Progenitor cell of endocrine pancreas (in vitro differentiated cells): ENCODE measurements at regions not wholly inside any gene's neighbourhood (a gene's known extent, or its start where the extent isn't known, plus 50 kb on each side); places are given as distances from the start of the nearest gene placed in this dataset.

Source experiments
- DNase-seq: peaks from one replicate; pipeline ENCODE4 v3.0.0; 2021; ENCODE audit warnings: low spot score; ENCODE audit not compliant: unreplicated experiment
- H3K27ac Mint-ChIP-seq: 2 replicates; pipeline ENCODE4 v1.8.0; 2021; ENCODE audit warnings: mild to moderate bottlenecking, moderate library complexity, mixed read lengths
- H3K27me3 Mint-ChIP-seq: 2 replicates; pipeline ENCODE4 v1.8.0; 2021; ENCODE audit warnings: mixed read lengths
- H3K36me3 Mint-ChIP-seq: 2 replicates; pipeline ENCODE4 v1.8.0; 2022; ENCODE audit warnings: mixed read lengths; ENCODE audit not compliant: insufficient read depth
- H3K4me1 Mint-ChIP-seq: 2 replicates; pipeline ENCODE4 v1.8.0; 2021; ENCODE audit warnings: low read depth, mixed read lengths
- H3K4me3 Mint-ChIP-seq: 2 replicates; pipeline ENCODE4 v1.8.0; 2021; ENCODE audit warnings: low read depth, mild to moderate bottlenecking, moderate library complexity, mixed read lengths
- H3K9me3 Mint-ChIP-seq: 2 replicates; pipeline ENCODE4 v1.8.0; 2021; ENCODE audit warnings: low read depth, mixed read lengths
- TF ChIP-seq, protein P1 (sequence below): fragments of 200-600 bp; sonication (generic); IDR thresholded peaks from one replicate; pipeline ENCODE4 v1.5.0; 2021; ENCODE audit warnings: antibody characterized with exemption, mild to moderate bottlenecking; ENCODE audit not compliant: unreplicated experiment

DNA sequence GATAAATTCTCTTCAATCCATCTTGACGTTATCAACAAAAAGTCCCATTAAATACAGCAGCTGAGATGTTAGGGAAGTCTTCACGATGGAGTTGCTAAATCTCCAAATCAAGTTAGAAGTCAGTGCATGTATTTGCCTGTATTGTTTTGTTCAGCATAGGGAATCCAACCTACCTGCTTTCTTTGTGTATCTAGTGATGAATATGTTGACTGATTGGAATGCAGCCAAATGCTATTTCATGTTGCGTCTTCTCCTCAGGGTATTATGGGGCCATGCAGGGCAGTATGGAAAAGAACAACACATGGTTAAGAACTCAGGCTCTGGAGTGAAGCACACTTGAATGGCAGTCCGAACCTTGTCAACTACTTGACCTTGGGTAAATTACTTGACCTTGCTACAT is 529.5 kb upstream of the ZNF462 start:
- Mint-ChIP-seq H3K27ac (no peak overlapping the region), H3K4me1 (no peaks in the 10 kb centered on the region), H3K4me3 (no peak overlapping the region), H3K36me3 (no peaks in the 10 kb centered on the region), H3K9me3 (no peaks in the 10 kb centered on the region), H3K27me3 (no peaks in the 10 kb centered on the region)
- no peak for DNase-seq
- TF ChIP-seq, protein P1, sequence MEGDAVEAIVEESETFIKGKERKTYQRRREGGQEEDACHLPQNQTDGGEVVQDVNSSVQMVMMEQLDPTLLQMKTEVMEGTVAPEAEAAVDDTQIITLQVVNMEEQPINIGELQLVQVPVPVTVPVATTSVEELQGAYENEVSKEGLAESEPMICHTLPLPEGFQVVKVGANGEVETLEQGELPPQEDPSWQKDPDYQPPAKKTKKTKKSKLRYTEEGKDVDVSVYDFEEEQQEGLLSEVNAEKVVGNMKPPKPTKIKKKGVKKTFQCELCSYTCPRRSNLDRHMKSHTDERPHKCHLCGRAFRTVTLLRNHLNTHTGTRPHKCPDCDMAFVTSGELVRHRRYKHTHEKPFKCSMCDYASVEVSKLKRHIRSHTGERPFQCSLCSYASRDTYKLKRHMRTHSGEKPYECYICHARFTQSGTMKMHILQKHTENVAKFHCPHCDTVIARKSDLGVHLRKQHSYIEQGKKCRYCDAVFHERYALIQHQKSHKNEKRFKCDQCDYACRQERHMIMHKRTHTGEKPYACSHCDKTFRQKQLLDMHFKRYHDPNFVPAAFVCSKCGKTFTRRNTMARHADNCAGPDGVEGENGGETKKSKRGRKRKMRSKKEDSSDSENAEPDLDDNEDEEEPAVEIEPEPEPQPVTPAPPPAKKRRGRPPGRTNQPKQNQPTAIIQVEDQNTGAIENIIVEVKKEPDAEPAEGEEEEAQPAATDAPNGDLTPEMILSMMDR: no peak

DNA sequence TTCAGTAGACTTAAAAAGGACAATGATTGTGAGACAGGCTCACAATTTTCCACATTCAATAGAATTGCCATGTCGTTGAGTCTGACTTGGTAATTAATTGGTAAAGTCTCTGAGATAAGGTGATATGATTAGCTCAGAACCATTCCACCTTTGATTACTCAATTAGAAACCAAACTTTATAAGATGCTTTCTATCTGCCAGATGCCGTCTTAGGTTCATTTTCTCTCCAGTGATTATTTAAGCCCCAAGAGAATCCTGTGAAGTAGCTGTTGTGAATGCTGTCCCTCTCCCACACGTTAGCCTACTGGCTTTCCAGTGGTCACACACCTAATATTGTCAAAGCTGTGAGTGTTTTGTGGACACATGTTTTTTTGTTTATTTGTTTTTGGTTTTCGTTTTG is 528.9 kb upstream of the ZNF462 start:
- no peak overlapping the region for H3K4me3 Mint-ChIP-seq
- no peaks in the 10 kb centered on the region for H3K36me3 Mint-ChIP-seq
- TF ChIP-seq, protein P1: no peak
- H3K27me3 Mint-ChIP-seq: no peaks in the 10 kb centered on the region
- no peak overlapping the region for H3K27ac Mint-ChIP-seq
- peaks cover 4% of the 10 kb centered on the region for H3K9me3 Mint-ChIP-seq
- DNase-seq: no peak
- no peaks in the 10 kb centered on the region for H3K4me1 Mint-ChIP-seq

DNA sequence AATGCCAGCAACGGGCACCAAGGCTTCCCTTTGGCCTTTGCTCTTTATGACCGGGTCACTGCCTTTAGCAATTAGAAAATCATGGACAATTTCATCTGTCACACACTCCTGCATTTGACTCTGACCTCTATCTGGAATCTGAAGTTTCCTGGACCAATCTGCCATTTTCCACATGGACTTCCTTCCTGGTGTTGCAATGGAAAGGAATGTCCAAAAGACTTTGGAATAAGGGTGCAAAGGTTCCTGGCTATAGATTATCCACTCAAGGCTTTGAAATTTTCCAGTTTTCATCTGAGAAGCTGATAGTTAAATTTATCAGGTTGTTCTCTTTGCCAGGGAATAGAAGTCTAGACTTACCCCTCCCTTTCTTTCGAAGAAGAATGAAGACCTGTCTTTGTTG is 523.1 kb upstream of the ZNF462 start:
- H3K27ac Mint-ChIP-seq: no peak overlapping the region
- H3K36me3 Mint-ChIP-seq: no peaks in the 10 kb centered on the region
- no peaks in the 10 kb centered on the region for H3K27me3 Mint-ChIP-seq
- no peak for DNase-seq
- TF ChIP-seq, protein P1: no peak
- H3K4me3 Mint-ChIP-seq: no peak overlapping the region
- peaks cover 2% of the 10 kb centered on the region for H3K4me1 Mint-ChIP-seq
- H3K9me3 Mint-ChIP-seq: peaks cover 4% of the 10 kb centered on the region

DNA sequence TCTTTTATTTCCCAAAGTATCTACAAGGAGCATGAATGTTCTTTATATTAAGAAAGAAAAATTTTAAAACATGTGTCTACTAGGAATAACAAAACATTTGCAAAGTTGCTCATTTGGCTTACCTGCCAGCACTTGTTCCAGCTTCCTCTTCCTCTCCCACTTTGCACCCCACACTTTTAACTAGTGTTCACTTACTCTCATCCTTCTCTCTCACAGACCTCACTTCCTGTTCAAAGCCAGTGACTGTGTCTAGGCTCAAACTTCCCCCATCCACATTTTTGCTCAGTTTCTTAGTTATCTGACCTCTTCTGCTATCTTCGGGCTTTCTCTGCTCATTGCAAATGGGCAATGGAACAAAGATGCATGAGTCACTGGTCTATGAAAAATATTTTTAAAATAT is 512.2 kb upstream of the ZNF462 start:
- Mint-ChIP-seq H3K36me3 (no peaks in the 10 kb centered on the region), H3K27ac (no peak overlapping the region), H3K27me3 (no peaks in the 10 kb centered on the region), H3K9me3 (peaks cover 10% of the 10 kb centered on the region), H3K4me3 (no peak overlapping the region), H3K4me1 (no peaks in the 10 kb centered on the region)
- no peak for DNase-seq
- TF ChIP-seq, protein P1: no peak

DNA sequence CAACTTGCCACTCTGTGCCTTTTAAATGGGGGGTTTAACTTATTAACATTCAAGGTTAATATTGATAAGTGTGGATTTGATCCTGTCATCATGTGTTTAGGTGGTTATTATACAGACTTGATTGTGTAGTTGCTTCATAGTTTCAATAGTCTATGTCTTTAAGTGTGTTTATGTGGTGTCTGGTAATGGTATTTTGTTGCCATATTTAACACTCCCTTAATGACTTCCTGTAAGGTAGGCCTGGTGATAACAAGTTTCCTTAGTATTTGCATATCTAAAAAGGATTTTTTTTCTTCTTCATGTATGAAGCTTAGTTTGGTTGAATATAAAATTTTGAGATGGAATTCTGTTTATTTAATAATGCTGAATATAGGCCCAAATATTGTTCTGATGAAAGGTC is 506.0 kb upstream of the ZNF462 start:
- no peaks in the 10 kb centered on the region for H3K4me1 Mint-ChIP-seq
- TF ChIP-seq, protein P1: no peak
- no peak for DNase-seq
- no peak overlapping the region for H3K27ac Mint-ChIP-seq
- H3K9me3 Mint-ChIP-seq: peaks cover 16% of the 10 kb centered on the region
- H3K36me3 Mint-ChIP-seq: no peaks in the 10 kb centered on the region
- no peak overlapping the region for H3K4me3 Mint-ChIP-seq
- no peaks in the 10 kb centered on the region for H3K27me3 Mint-ChIP-seq

DNA sequence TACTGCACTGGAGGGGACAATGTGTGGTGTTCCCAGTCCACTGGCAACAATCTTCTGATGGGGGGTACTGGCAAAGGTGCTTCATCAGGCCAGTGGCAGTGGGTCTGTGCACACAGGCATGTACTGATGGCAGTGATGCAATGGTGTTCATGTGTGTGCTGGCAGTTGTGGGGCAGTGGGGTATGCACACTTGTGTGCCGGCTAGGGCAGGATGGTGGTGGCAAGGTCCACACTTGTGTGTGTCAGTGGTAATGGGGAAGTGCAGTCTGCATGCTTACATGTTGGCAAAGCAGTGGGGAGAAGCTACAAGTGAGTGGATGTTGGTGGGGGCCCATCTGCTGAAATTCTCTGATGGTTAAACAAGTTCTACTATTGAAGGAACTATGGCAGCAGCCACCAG is 504.6 kb upstream of the ZNF462 start:
- DNase-seq: no peak
- TF ChIP-seq, protein P1: no peak
- no peaks in the 10 kb centered on the region for H3K27me3 Mint-ChIP-seq
- no peaks in the 10 kb centered on the region for H3K4me1 Mint-ChIP-seq
- H3K9me3 Mint-ChIP-seq: peaks cover 16% of the 10 kb centered on the region
- no peak overlapping the region for H3K4me3 Mint-ChIP-seq
- H3K27ac Mint-ChIP-seq: no peak overlapping the region
- H3K36me3 Mint-ChIP-seq: no peaks in the 10 kb centered on the region
